CD4-positive, alpha-beta T cell treated with Interleukin-4 for 4 hours (primary cell): ENCODE measurements at regions not wholly inside any gene's neighbourhood (a gene's known extent, or its start where the extent isn't known, plus 50 kb on each side); places are given as distances from the start of the nearest gene placed in this dataset.

Experiments used
- DNase-seq: peaks from one replicate; pipeline ENCODE4 v3.0.0-alpha.2; 2020

- DNase-seq: no peak
These were observed 78.3 kb downstream of the MICALL2 start for GRCh38 chr7:1380821-1381580.

- DNase-seq: no peak
These were observed 76.5 kb downstream of the MICALL2 start for GRCh38 chr7:1382553-1383397.

GRCh38 chr7:1383398-1384112 is 75.7 kb downstream of the MICALL2 start:
- DNase-seq: no peak

GRCh38 chr7:1384113-1384415 is 75.2 kb downstream of the MICALL2 start:
- no peak for DNase-seq
